GM12864 (cell line): ENCODE measurements at regions not wholly inside any gene's neighbourhood (a gene's known extent, or its start where the extent isn't known, plus 50 kb on each side); places are given as distances from the start of the nearest gene placed in this dataset.

Experiments
- DNase-seq: peaks from one replicate; pipeline ENCODE4 v3.0.0-alpha.2; 2011; ENCODE audit warnings: low read depth
- H3K4me3 ChIP-seq: 2 replicates; pipeline ENCODE4 v1.5.1; 2011; ENCODE audit warnings: mild to moderate bottlenecking, low read depth, low read length, control low read depth
- TF ChIP-seq, protein P1 (sequence below): IDR thresholded peaks from 2 replicates; pipeline ENCODE4 v1.5.1; 2011; ENCODE audit warnings: low read depth, mild to moderate bottlenecking, moderate library complexity, low read length, control low read depth, inconsistent platforms; ENCODE audit errors: missing control alignments

DNA sequence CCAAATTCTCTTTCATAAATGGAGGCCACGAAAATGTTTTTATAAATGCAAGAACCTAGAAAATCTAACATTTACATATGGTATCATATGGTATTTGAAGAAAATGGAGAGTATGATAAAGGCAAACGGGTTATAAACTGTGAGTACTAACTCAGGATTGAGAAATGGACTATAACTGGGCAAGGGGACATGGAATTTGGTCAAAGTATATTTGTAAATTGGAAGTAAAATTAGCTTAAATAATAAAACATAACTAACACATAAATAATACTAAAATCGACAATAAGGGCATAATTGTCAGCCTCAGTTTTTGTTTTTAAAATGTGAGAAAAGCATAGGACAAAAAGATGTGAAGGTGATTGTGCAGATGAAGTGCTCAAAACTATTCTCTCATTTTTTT, 1516.3 kb upstream of the MIR17HG start:
- TF ChIP-seq, protein P1, sequence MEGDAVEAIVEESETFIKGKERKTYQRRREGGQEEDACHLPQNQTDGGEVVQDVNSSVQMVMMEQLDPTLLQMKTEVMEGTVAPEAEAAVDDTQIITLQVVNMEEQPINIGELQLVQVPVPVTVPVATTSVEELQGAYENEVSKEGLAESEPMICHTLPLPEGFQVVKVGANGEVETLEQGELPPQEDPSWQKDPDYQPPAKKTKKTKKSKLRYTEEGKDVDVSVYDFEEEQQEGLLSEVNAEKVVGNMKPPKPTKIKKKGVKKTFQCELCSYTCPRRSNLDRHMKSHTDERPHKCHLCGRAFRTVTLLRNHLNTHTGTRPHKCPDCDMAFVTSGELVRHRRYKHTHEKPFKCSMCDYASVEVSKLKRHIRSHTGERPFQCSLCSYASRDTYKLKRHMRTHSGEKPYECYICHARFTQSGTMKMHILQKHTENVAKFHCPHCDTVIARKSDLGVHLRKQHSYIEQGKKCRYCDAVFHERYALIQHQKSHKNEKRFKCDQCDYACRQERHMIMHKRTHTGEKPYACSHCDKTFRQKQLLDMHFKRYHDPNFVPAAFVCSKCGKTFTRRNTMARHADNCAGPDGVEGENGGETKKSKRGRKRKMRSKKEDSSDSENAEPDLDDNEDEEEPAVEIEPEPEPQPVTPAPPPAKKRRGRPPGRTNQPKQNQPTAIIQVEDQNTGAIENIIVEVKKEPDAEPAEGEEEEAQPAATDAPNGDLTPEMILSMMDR, result no peak
- H3K4me3 ChIP-seq, result no peak overlapping the region
- DNase-seq, result no peak

DNA sequence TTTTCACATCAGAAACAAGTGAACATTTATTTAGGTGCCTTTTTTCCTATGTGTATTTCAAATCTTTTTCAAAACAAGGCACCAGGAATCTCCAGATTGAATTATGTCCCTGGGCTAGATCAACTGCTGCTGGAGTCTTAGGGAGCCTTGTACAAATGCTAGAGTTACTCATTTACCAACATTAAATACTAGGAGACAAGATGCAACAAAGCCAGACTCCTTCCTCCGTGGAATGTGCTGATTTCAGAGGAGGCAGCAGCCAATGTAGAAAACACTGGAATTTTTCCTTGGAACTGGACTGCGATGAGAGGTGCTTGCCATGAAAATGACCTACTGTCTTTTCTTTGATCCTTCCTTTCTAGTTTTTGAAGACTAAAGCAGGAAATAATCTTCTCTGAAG, 1514.7 kb upstream of the MIR17HG start:
- no peak for DNase-seq
- H3K4me3 ChIP-seq, result no peak overlapping the region
- TF ChIP-seq, protein P1, result no peak

DNA sequence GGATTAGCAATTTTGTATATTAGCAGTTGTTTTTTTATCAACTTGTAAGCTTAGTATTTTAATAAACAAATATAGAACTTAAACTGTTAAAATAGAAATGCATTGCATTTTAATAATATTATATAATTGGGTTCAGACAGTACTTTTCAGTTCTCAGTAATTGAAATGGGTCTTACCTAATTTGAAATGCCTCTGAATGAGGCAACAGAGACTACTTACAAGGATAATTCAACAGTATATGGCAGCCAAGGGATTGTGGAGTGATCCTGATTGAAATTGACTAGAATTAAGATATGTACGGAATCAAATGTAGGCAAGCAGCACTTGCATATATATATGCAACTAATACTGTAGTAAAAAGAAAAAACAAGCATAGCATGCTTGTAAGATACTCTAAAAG, 1503.9 kb upstream of the MIR17HG start:
- TF ChIP-seq, protein P1, result no peak
- no peak for DNase-seq

DNA sequence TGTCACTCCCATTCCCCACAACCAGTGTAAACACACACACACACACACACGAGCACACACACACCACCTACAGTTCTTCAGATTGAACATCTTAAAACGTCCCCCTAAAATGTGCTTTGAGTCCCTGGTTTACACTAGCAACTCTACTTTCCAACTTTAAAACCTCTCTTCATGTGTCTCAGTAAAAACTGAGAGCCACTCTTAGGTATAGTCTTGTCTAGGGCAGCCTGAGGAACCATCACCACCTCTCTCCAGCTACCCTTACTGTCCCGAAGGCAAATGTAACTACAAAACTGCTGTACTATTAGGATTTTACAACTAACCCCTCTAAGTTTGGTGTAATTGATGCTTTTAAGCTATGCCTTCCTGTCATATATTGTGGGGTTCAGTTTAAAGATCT, 1501.6 kb upstream of the MIR17HG start:
- no peak for DNase-seq
- TF ChIP-seq, protein P1, result no peak

More for the DNA sequence above, 1503.9 kb upstream of the MIR17HG start:
- H3K4me3 ChIP-seq, result no peak overlapping the region

DNA sequence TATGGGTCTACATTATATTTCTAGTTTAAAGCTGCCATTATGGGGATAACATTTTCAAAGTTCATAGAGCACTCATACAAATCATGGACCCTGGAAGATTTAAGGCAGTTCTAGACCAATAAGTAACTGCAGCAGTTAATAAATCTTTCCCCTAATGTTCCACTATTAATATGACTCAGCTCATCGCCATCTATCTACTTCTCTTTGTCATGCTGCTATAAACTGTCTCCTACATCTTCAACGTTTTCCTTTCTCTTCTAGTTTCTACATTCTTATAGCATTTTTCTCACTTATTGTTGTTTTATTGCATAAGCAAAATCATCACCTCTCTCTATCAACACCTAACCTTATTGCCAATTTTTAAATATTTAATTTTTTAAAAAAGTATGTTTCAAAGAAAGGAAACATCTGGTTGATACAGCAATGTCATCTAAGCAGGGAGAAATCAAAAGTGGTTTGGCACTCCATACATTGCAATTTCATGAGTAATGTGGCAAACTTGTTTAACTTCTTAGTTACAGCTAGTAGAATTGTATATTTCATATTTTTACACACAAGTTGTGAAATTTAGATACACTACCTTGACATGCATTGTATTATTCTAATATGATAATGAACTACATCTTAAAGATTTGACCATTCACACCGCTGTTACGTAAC, 1500.4 kb upstream of the MIR17HG start:
- DNase-seq, result no peak
- TF ChIP-seq, protein P1, result no peak
- no peak overlapping the region for H3K4me3 ChIP-seq

More for the DNA sequence above, 1501.6 kb upstream of the MIR17HG start:
- H3K4me3 ChIP-seq, result no peak overlapping the region

DNA sequence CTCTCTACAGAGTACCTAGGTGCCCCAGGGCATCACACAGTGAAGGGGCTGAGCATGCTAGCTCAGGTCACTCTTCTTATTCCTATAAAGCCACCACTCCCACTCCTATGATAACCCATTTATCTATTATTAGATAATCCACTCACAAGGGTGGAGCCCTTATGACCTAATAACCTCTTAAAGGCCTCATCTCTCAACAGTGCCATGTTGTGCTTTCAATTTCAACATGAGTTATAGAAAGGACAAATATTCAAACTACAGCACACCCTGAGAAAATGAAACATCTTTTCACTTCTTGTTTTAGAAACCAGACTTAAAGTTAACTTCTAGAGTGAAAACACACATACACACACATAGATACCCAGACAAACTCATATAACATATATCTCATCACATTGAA, 1494.9 kb upstream of the MIR17HG start:
- H3K4me3 ChIP-seq, result no peak overlapping the region
- no peak for DNase-seq
- TF ChIP-seq, protein P1, result no peak

DNA sequence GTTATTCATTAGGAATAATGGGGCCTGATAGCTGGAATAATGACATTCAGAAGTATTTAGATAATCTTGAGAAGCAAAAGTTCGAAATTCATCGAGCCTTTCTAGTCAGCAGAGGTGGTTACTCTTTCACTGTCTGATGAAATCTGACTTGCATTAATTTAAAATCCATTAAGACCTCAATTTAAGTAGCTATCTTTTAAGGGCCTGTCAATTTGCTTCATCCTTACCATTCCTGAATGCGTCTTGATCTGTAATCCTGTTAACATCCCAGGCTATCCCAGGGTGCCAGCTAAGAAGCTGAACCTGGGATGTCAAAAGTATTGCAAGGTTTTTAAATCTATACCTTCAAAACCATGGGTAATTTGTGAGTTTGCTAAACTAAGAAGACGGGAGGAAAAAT, 1491.0 kb upstream of the MIR17HG start:
- no peak overlapping the region for H3K4me3 ChIP-seq
- DNase-seq, result no peak
- TF ChIP-seq, protein P1, result no peak
